CD14-positive monocyte (primary cell): ENCODE measurements at regions not wholly inside any gene's neighbourhood (a gene's known extent, or its start where the extent isn't known, plus 50 kb on each side); places are given as distances from the start of the nearest gene placed in this dataset.

Experiments
- DNase-seq, 3 donors: peaks; one replicate each; pipeline ENCODE4 v3.0.0-alpha.2; 2011 to 2022
- H2AFZ ChIP-seq: 2 replicates; pipeline ENCODE4 v1.6.0; 2012; ENCODE audit warnings: mild to moderate bottlenecking, low read depth, low read length, inconsistent platforms; ENCODE audit not compliant: insufficient read depth, poor library complexity, severe bottlenecking
- H3K27ac ChIP-seq, 2 donors: 1 replicate in 1 of 2; 2 replicates in 1 of 2; pipeline ENCODE4 v1.5.1; 2012 to 2013; ENCODE audit warnings: low read length in 2 of 2, control low read depth in 1 of 2, inconsistent platforms in 1 of 2, low read depth in 1 of 2, mild to moderate bottlenecking in 1 of 2
- H3K27me3 ChIP-seq, 2 donors: one replicate each; pipeline versions ENCODE4 v1.6.0 to v1.6.1; 2011 to 2013; ENCODE audit warnings: low read length in 2 of 2; ENCODE audit not compliant: control insufficient read depth in 2 of 2, insufficient read depth in 2 of 2
- H3K36me3 ChIP-seq, 2 donors: replicated peaks in 1 of 2; 1 replicate in 1 of 2; 2 replicates in 1 of 2; pipeline versions ENCODE4 v1.5.1 to v1.6.1; 2012 to 2013; ENCODE audit warnings: low read length in 2 of 2, control low read depth in 1 of 2, inconsistent platforms in 1 of 2, mild to moderate bottlenecking in 1 of 2; ENCODE audit not compliant: insufficient read depth in 2 of 2, control insufficient read depth in 1 of 2
- H3K4me1 ChIP-seq, 2 donors: 1 replicate in 1 of 2; 2 replicates in 1 of 2; pipeline versions ENCODE4 v1.5.1 to v1.6.1; 2012 to 2013; ENCODE audit warnings: low read length in 2 of 2, control low read depth in 1 of 2, inconsistent platforms in 1 of 2, mild to moderate bottlenecking in 1 of 2, moderate library complexity in 1 of 2; ENCODE audit not compliant: insufficient read depth in 2 of 2, control insufficient read depth in 1 of 2
- H3K4me2 ChIP-seq: replicated peaks from 2 replicates; pipeline ENCODE3; 2012; ENCODE audit warnings: low read length, moderate library complexity, mild to moderate bottlenecking; ENCODE audit not compliant: poor library complexity, severe bottlenecking; ENCODE audit errors: extremely low read depth
- H3K4me3 ChIP-seq, 3 experiments: fragments of 200-600 bp in 1 of 3; sonication (generic) in 1 of 3; replicated peaks in 1 of 3; 1 replicate in 2 of 3; 2 replicates in 1 of 3; pipeline ENCODE4 v1.5.1; 2011 to 2013; ENCODE audit warnings: low read length in 3 of 3, mild to moderate bottlenecking in 3 of 3, control low read depth in 2 of 3, low read depth in 2 of 3, inconsistent platforms in 1 of 3, moderate library complexity in 1 of 3
- H3K79me2 ChIP-seq: 2 replicates; pipeline ENCODE4 v1.6.0; 2012; ENCODE audit warnings: mild to moderate bottlenecking, control low read depth, inconsistent platforms, low read length, moderate library complexity; ENCODE audit not compliant: insufficient read depth
- H3K9ac ChIP-seq: 2 replicates; pipeline ENCODE4 v1.6.0; 2017; ENCODE audit warnings: low read length, mild to moderate bottlenecking; ENCODE audit not compliant: insufficient read depth, poor library complexity, severe bottlenecking
- H3K9me3 ChIP-seq, 2 donors: replicated peaks in 1 of 2; 1 replicate in 1 of 2; 2 replicates in 1 of 2; pipeline versions ENCODE4 v1.5.1 to v1.6.1; 2012 to 2013; ENCODE audit warnings: low read length in 2 of 2, control low read depth in 1 of 2; ENCODE audit not compliant: control insufficient read depth in 1 of 2, insufficient read depth in 1 of 2
- H4K20me1 ChIP-seq: 2 replicates; pipeline ENCODE4 v1.6.0; 2012; ENCODE audit warnings: mild to moderate bottlenecking, low read length, control low read depth, moderate library complexity; ENCODE audit not compliant: insufficient read depth
- H3K27ac Mint-ChIP-seq, 7 donors: one replicate each; pipeline ENCODE4 v1.8.0; 2020; ENCODE audit warnings: mild to moderate bottlenecking in 7 of 7, mixed read lengths in 7 of 7, moderate library complexity in 6 of 7, inconsistent platforms in 2 of 7
- H3K27me3 Mint-ChIP-seq, 3 donors: one replicate each; pipeline ENCODE4 v1.8.0; 2021 to 2022; ENCODE audit warnings: low read depth in 3 of 3, mild to moderate bottlenecking in 3 of 3, mixed read lengths in 3 of 3, moderate library complexity in 3 of 3, inconsistent platforms in 1 of 3
- H3K36me3 Mint-ChIP-seq, 2 donors: one replicate each; pipeline ENCODE4 v1.8.0; 2020; ENCODE audit warnings: mixed read lengths in 2 of 2, inconsistent platforms in 1 of 2, mild to moderate bottlenecking in 1 of 2
- H3K4me1 Mint-ChIP-seq: one replicate; pipeline ENCODE4 v1.8.0; 2020; ENCODE audit warnings: mild to moderate bottlenecking, mixed read lengths
- H3K4me3 Mint-ChIP-seq, 2 donors: one replicate each; pipeline ENCODE4 v1.8.0; 2020; ENCODE audit warnings: mild to moderate bottlenecking in 2 of 2, mixed read lengths in 2 of 2, moderate library complexity in 1 of 2
- H3K9me3 Mint-ChIP-seq, 7 donors: one replicate each; pipeline ENCODE4 v1.8.0; 2020 to 2022; ENCODE audit warnings: mixed read lengths in 7 of 7, mild to moderate bottlenecking in 6 of 7, moderate library complexity in 6 of 7, inconsistent platforms in 2 of 7
- WGBS: methylation state at CpG from one replicate; pipeline ENCODE4 v1.1.5; 2013; ENCODE audit warnings: missing lambda C conversion rate; ENCODE audit not compliant: insufficient coverage; 5-methylcytosine and 5-hydroxymethylcytosine counted together
- intact Hi-C, 2 donors: fragments of 100-400 bp; cut with micrococcal nuclease; formaldehyde crosslinking; loops; one replicate each; pipeline versions ENCODE4 v1.15.0 to v1.15.1; 2023
- TF ChIP-seq, protein P1 (sequence below): fragments of 200-600 bp; IDR thresholded peaks from one replicate; pipeline ENCODE4 v1.8.0; 2022; ENCODE audit warnings: antibody characterized with exemption, mild to moderate bottlenecking

DNA sequence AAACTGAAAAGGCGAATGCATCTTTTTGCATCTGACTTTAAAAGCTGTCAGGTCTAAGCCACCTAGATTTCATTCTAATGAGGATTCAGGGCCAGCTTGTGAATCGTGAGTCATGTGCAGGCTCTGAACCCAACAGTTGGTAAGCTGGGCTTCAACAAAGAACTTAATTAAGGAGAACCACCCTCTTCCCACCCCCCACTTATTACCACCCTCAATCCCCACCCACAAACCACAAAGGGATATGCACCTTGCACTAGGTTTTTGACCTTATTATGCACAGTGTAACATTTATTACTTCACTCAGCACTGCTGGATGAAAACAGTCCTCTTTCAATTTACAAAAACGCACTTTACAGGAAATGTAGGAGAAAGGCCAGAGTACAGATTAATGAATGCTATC, 94.1 kb upstream of the LIN7C start:
- Histone ChIP-seq H3K36me3 (no peaks in the 10 kb centered on the region), H3K79me2 (no peaks in the 10 kb centered on the region), H2AFZ (no peak overlapping the region), H4K20me1 (no peaks in the 10 kb centered on the region), H3K4me1 (no peaks in the 10 kb centered on the region), H3K9ac (no peak overlapping the region), H3K4me2 (no peak overlapping the region), H3K4me3 (no peak overlapping the region), H3K9me3 (no peaks in the 10 kb centered on the region), H3K27ac (no peak overlapping the region), H3K27me3 (no peaks in the 10 kb centered on the region)
- WGBS = 83% methylated on average over 2 of the region's 3 CpGs
- Mint-ChIP-seq H3K4me3 (no peak overlapping the region), H3K27ac (no peak overlapping the region), H3K4me1 (no peaks in the 10 kb centered on the region), H3K36me3 (no peaks in the 10 kb centered on the region), H3K27me3 (peaks cover 0 to 1% (median 0%) of the 10 kb centered on the region in 3 donors), H3K9me3 (peaks cover 0 to 9% (median 4%) of the 10 kb centered on the region in 7 donors)
- no peak for DNase-seq
- TF ChIP-seq, protein P1, sequence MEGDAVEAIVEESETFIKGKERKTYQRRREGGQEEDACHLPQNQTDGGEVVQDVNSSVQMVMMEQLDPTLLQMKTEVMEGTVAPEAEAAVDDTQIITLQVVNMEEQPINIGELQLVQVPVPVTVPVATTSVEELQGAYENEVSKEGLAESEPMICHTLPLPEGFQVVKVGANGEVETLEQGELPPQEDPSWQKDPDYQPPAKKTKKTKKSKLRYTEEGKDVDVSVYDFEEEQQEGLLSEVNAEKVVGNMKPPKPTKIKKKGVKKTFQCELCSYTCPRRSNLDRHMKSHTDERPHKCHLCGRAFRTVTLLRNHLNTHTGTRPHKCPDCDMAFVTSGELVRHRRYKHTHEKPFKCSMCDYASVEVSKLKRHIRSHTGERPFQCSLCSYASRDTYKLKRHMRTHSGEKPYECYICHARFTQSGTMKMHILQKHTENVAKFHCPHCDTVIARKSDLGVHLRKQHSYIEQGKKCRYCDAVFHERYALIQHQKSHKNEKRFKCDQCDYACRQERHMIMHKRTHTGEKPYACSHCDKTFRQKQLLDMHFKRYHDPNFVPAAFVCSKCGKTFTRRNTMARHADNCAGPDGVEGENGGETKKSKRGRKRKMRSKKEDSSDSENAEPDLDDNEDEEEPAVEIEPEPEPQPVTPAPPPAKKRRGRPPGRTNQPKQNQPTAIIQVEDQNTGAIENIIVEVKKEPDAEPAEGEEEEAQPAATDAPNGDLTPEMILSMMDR = no peak
- intact Hi-C loops = no loop called here

DNA sequence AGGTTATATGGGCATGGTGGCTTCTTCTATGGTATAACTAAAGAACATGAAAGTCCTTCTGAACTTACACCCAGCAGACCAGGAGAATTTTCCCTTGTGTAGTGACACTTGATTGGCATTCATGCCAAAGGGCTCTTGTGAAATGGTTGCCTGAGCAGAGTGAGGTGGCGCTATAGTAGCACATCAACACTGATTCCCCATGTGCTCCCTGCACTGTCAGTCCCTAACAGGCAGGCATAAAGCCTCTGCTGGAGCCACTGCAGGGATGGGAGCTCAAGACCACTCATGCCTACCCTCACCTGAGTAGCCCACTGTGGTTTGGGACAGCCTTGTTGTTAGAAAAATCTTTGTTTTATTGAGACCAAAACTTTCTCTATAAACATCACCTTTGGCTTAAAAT, 92.6 kb upstream of the LIN7C start:
- H2AFZ ChIP-seq = no peak overlapping the region
- H3K9me3 ChIP-seq = no peaks in the 10 kb centered on the region
- no peaks in the 10 kb centered on the region for H3K4me1 Mint-ChIP-seq
- peaks cover 0 to 9% (median 7%) of the 10 kb centered on the region in 7 donors for H3K9me3 Mint-ChIP-seq
- H3K4me1 ChIP-seq = no peaks in the 10 kb centered on the region
- intact Hi-C loops = no loop called here
- H3K9ac ChIP-seq = no peak overlapping the region
- no peak overlapping the region for H3K4me3 Mint-ChIP-seq
- no peak overlapping the region for H3K27ac ChIP-seq
- no peaks in the 10 kb centered on the region for H3K36me3 Mint-ChIP-seq
- H3K79me2 ChIP-seq = no peaks in the 10 kb centered on the region
- no peaks in the 10 kb centered on the region for H4K20me1 ChIP-seq
- TF ChIP-seq, protein P1 = no peak
- no peak overlapping the region for H3K4me3 ChIP-seq
- WGBS = 50% methylated on average over 1 of the region's 1 CpG
- peaks cover 0 to 1% (median 0%) of the 10 kb centered on the region in 3 donors for H3K27me3 Mint-ChIP-seq
- DNase-seq = no peak
- H3K27ac Mint-ChIP-seq = no peak overlapping the region
- H3K27me3 ChIP-seq = no peaks in the 10 kb centered on the region
- no peak overlapping the region for H3K4me2 ChIP-seq
- no peaks in the 10 kb centered on the region for H3K36me3 ChIP-seq
